ENCODE measurements at regions not wholly inside any gene's neighbourhood (a gene's known extent, or its start where the extent isn't known, plus 50 kb on each side); places are given as distances from the start of the nearest gene placed in this dataset.
A peak's percentile ranks its signal among the peaks of the same experiment; 100 is the strongest.
"Not testable (repeated sequence)": the region's sequence is repeated elsewhere in the genome, so short reads cannot be mapped to it uniquely, and the experiment has no call there.

DNA sequence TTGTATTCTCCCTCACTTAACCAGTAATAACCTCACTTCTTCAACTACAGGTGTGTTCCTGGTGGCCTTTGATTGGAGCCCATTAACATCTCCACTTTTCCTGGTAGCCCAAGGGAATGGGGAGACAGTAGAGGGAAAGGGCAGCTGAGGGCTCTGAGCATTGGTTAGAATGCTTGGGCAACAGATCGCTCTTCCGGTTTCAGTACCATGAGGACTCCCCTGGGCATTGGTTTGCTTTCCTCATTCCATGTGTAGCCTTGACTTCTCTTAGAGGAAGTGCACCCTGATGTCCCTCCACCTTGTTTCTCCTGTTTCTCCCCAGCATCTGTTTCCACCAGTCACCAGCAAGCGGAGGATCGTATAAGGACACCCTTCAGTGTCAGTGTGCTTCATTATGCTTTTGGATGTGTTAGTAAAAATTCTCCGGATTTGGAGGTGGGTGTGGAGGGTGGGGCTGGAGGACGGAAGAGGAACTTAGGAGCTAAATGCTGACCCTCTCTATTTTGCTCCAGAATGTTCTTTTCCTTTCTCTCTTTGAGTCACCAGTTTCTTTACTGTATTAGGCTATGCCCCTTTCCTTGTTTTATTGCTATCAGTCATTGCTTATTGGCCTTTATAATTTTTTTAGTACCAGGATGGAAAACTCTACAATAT lies 50.6 kb upstream of the ZNG1B start:
- not testable (repeated sequence) for DNase-seq (ENCODE audit: low read depth in 2 of 2)

DNA sequence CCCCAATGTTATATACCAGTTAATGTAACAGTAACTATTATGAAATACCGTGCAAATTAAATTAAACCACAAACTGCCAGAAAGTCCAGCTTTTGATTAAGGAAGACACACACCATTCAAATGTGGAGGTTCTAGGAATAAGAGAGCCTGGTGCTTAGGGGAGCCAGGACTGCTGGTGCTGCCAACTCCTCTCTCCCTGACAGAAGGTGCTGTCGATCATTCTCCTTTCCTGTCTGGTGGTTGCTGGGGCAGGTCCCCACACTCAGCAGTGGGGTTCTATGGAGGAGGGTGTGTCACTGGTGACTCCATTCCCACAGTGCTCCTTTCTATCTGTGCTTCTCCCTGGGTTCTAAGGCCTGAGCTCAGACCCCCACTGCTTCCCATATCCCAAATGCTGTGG lies 57.9 kb upstream of the ZNG1B start:
- not testable (repeated sequence) for DNase-seq (ENCODE audit: low read depth in 2 of 2)

DNA sequence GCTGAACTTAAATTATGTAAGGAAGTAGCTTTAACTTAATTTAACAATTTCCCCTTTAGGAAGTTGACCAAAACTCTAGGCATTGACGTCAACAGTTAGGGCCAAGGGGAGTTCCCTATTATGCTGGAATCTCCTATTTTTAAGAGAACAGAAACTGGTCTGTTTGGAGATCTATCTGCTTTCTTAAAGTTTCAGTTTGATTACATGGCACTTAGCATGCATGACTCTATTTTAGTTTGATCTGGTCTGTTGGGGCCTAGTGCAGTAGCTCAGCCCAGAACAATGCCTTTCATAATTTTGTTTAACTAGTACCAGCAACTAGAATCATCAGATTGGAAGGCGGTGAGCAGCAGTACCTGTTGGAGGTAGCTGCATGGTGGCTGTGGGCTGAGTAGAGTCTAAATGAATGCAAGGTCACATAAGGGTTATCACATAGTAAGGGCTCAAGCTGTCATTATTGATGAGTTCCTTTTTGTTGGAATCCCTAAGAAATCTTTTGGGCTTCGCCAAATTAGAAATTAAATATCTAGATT lies 60.5 kb upstream of the ZNG1B start:
- DNase-seq (ENCODE audit: low read depth in 2 of 2): no peak

- DNase-seq (ENCODE audit: low read depth in 2 of 2): no peak
Observed at GRCh38 chr2:113376253-113376912, 61.1 kb upstream of the ZNG1B start.

DNA sequence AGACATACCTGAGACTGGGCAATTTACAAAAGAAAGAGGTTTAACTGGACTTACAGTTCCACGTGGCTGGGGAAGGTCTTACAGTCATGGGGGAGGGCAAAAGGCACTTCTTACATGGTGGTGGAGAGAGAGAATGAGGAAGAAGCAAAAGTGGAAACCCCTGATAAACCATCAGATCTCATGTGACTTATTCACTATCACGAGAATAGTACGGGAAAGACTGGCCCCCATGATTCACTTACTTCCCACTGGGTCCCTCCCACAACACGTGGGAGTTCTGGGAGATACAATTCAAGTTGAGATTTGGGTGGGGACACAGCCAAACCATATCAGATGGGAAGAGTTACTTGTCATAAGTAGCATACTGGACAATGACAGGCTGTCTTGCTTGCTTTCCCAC lies 62.6 kb upstream of the ZNG1B start:
- DNase-seq (ENCODE audit: low read depth in 2 of 2): not testable (repeated sequence)

- not testable (repeated sequence) for DNase-seq (ENCODE audit: low read depth in 2 of 2)
Observed at GRCh38 chr2:113372258-113372834, 65.1 kb upstream of the ZNG1B start.

DNA sequence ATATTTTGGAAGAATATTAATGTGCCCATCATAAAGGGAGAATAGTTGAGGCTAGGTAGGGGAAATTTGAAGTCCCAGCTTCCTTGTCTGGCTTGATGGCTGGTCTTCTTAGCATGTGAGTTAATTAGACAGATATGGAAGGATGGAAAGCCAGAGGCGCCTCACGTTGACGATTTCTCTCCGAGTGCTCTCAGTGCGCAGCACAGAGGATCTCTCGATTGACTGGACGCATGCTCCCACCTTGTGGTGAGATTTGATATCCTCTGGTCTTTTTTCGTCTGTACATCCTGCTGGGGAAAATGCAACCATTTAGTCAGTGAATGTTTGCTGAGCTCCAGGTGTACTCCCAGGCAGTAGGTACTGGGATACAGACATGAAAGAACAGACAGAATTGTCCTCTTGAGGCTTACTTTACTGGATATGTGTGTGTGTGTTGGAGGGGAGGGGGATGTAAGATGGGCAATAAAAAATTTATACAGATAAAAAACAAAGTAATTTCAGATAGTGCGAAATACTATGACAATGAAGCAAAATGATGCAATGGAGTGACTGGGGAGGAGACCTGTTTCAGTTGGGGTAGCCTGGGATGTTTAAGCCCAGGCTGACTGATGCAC lies 66.9 kb upstream of the ZNG1B start:
- DNase-seq (ENCODE audit: low read depth in 2 of 2): peak; percentile 29 to 31

GRCh38 chr2:113370030-113370429 lies 67.5 kb upstream of the ZNG1B start:
- no peak for DNase-seq (ENCODE audit: low read depth in 2 of 2)

DNA sequence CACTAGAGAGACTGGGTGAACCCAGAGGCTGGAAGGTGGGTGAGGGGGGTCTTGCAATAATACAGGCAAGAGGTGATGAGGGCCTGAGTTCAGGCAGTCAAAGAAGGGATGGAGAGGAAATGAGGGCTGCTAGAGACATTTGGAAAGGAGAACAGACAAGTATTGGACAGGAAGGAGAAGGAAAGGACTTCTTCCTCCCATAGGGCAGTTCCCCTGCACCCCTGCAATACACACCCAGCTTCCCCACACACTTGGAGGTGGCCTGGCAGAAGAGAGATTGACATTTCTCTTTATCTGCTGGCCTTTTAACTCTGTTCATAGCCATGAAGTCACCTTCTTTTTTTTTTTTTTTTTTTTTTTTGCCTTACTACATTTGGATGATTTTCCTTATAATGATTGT lies 68.9 kb upstream of the ZNG1B start:
- DNase-seq (ENCODE audit: low read depth in 2 of 2): not testable (repeated sequence)

- DNase-seq (ENCODE audit: low read depth in 2 of 2): not testable (repeated sequence)
Observed at GRCh38 chr2:113366821-113367220, 70.7 kb upstream of the ZNG1B start.

- DNase-seq (ENCODE audit: low read depth in 2 of 2): not testable (repeated sequence)
Observed at GRCh38 chr2:113365791-113366190, 71.7 kb upstream of the ZNG1B start.

GRCh38 chr2:113365290-113365689 lies 72.2 kb upstream of the ZNG1B start:
- not testable (repeated sequence) for DNase-seq (ENCODE audit: low read depth in 2 of 2)

DNA sequence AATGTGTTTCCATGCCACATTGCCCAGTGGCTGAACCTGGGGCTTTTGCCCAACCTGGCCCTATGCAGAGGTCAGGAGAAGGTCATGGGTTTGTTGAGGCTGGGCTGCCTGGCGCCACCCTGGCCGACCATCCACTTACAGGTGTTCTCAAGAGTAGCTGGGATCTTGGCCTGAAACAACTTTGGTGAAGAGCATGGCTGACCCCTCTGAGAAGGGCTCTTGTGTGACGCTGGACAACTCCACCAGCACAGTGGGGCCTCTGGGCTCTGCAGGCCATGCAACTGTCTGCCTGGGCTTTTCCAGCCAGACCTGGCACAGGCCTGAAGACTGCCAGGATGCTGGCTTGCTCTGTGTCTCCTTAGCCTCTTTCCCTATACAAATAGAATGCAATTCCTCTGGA lies 76.4 kb upstream of the ZNG1B start:
- no peak for DNase-seq (ENCODE audit: low read depth in 2 of 2)

DNA sequence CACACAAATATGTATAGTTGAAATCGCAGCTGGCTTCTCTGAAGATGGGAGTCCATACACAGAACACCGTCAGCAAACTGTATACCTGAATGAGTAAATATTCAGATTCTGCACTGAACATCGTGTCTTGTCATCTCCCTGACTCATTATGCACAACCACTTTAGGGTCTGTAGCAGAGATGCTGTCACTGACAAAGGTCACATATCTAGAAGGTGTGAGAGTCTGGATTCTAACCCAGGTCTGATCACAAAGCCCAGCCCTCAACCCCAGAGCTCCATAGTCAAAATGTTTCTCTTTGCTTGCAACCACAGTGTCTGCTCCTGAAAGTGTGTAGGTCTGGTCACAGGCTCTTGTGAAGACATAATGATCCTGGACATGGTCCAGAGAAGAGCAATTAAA lies 78.3 kb upstream of the PAX8 start:
- DNase-seq (ENCODE audit: low read depth in 2 of 2): no peak

- not testable (repeated sequence) for DNase-seq (ENCODE audit: low read depth in 2 of 2)
Observed at GRCh38 chr2:113356284-113356683, 77.6 kb upstream of the PAX8 start.

DNA sequence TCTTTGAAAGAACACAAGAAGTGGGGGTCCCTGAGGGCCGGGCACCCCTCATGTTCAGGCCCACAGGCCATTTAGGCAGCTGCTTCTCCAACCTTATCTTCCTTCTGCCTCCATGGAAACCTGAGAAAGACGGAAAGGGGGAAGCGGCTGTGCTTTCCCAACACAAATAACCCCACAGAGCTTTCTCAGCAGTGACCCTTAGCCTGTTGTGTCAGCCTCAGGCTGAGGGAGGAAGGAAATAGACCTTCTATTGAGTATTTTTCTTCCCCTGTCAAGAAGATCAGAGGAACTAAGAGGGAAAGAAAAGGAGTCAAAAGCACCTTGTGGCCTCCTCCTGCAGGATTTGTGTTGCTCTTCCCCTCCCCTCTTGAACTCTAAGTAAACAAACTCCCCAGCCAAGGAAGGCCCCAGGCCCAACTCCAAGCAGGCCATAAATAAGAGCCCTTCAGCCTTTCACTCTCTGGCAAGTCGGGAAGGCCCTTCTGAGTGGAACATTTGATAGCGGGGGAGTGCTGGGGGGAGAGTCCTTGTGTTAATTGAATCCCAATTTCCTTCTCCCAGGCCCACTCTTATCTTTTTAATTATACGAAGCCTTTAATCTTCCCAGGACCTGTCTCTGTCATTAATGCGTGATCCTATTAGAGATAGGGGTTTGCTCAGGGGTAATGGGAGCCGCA lies 76.8 kb upstream of the PAX8 start:
- DNase-seq (ENCODE audit: low read depth in 2 of 2): not testable (repeated sequence)

DNA sequence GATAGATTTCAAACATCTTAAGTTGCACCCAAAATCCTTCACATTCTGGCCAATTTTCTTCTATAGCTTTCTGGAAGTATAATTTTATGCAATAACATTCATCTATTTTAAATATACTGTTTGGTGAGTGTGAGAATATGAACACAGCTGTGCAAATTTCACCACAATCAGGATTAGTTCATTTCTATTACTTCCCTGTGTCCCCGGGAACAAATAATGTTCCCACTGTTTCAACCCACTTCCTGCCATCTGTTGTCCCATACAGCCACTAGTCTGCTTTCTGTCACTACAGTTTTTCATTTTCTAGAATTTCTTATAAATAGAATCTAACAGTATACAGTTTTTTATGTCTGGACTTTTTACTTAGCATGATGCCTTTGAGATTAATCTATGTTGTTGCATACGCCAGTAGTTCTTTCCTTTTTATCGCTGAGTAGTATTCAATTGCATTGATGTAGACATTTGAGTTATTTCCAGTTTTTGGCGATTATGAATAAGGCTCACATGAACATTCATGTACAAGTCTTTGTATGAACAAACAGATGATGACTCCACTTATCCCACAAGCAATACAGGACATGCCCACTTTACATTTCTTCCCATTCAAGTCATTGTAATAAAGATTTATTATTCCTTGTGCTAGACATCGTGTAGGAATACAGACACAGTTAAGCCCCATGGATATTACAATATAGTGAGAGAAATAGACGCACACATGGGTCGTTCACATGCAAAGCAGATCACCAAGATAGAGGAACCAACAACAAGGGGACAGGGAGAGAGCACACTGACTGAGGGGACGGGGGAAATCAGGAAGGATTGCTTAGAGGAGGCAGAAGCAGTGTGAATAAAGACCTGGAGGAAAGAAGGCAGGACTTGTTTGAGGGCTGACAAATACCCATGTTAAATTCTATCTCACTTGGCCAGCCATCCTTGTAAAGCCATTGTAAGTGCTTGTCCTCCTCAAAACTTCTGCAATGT lies 72.9 kb upstream of the PAX8 start:
- DNase-seq (ENCODE audit: low read depth in 2 of 2): no peak

DNA sequence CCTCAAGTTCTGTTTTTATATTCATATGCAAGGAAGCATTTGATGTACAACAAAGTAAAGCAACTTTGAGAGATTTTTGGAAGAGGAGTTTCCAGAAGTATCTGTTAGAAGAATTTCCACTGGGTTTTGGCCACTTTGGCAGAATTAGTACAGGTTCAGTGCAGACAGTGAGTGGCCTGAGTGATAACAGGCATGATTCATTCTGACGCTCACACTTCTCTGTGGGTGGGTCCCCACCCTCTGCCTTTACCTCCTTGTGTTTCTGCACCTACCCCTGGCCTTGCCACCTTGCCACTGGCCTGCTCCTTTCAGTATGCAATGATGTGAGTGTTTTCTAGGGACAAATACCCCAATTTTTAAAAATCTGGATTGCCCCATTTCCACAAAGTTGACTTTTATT lies 65.1 kb upstream of the PAX8 start:
- not testable (repeated sequence) for DNase-seq (ENCODE audit: low read depth in 2 of 2)

GRCh38 chr2:113342650-113343049 lies 63.9 kb upstream of the PAX8 start:
- no peak for DNase-seq (ENCODE audit: low read depth in 2 of 2)

DNA sequence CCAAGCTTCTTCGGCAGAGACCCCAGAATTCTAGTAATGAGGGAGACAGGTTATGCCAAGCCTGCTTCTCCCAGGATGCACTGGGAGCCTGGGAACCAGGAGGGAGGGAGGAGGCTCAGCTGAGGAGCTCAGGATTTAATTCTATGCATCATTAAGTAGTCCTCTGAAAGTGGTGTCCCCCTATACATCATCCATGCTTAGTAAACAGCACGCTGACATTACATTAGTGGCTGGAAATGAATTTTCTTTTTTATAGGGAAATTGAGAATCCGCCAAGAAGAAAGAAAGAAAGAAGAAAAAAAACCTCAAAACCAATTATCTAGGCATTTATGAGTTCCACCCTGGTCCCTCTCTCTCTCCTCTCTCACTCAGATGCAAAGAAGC lies 63.1 kb upstream of the PAX8 start:
- not testable (repeated sequence) for DNase-seq (ENCODE audit: low read depth in 2 of 2)
